ENCODE measurements at regions not wholly inside any gene's neighbourhood (a gene's known extent, or its start where the extent isn't known, plus 50 kb on each side); places are given as distances from the start of the nearest gene placed in this dataset.

DNA sequence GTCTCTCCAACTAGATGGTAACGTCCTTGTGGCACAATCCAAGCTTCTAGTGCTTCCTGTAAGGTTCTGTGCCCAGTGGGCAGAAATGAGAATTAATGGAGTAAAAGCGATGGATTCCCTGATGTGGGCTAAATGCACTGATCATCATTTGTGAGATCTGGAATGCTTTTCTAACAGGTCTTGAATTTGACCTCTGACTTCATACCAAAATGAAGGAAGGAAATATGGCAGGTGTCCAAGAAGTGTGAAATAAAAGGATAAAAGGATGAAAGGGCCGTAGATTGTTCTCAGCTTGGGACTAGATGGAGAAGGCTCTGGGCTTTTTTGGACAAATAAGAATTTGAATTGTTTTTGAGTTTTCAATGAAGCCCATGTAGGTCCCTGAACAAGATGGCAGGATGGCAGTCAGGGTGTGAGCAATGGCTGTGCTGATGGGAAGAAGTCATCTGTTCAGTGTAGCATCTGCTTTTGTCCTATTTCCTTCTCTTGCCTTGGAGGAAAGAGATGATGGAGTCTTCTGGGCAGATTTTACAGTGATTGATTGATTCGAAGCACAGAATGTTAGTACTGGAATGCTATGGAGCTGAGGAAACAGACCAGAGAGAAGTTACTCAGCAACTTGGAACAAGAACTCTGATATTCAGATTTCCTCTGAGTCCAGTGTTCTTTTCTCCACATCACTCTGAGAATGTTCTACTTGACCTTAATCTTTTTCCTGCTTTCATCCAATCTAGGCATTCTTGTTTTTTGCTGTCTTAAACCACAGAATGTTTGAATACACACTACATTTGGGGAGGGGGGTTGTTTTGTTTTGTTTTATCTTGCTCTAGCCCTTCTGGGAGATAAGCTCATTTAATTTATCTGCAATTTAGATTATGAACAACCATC is 286.0 kb downstream of the HLX start:
- DNase-seq: no peak

DNA sequence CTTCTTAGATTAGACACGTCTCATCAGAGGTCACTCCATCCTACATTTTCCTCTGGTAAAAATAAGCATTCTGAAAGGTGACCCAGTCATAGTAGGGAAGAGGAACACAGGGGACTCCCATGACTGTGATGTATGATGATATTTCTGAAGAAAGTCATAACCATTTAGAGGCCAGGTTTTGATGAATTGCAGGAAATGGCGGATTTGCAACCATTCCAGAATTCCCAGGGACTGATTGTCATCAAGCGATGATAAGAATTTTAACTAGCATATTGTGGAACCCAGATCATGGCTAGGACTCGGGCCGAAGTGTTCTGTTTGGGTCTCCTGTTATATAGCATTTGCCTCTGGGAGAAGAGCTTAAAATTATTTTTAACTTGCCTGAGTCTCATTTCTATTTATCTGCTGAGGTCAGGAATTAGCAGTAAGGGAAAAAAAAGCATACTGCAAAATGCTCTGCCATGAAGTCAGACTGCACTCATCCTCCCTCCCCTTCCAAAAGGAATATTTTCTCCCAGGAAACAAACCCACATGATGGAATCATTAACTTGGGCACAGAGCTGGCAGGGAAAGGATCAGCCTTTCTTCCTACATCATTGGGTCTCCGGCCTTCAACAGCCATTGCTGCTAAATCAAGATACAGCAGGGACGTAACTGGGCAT is 286.7 kb downstream of the HLX start:
- DNase-seq: no peak

DNA sequence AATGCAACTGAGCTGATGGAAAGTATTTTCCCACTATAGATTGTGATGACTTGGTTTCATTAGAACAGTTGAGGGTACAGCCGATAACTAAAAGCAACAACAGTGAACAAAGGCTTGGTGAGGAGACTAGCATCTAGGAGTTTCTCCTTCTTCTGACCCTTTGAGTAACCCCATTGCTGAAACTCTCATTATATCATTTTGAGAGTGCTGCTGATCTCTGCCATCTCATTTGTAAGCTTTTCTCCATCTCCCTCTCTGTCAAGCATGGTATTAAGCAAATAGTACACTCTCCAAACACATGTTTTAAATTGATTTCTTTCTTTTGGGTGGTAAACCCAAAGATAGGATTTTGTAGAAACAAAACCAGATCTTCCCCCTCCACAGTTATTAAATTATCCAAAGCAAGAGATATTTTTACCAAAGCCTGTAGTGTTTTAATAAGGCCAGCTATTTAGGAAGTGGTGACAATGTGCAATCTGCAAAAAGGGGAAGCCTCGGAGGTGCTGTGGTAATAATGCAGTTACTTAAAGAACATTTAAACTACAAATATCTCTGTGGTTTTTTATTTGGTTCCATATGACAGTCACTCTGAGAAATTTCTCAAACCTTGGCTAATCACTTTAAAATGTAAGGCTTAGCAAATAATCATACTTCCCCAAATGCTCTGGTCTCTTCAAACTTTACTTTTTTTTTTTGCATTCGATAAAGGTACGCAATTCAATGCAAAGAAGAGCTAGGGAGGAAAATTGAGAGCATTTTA is 287.5 kb downstream of the HLX start:
- no peak for DNase-seq

DNA sequence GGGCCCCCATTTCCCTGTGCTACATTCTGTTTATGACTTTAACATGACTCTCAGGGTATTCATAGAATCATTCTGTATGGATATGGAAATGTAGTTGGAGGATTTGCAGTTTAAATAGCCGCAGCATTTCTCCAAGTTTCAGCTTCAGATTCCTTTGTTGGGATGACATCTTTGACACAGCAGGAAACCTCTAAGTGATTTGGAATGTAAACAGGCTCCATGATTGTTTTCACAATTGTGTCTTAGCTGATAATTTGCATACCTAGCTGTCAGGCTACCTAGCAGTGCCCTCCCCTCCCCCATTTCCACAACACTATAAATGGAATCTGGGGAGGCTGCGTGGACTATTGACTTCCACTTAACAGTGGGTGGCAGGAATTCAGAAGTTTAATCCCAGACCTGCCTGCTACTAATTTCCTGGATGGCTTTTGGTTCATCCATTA is 290.2 kb downstream of the HLX start:
- no peak for DNase-seq

DNA sequence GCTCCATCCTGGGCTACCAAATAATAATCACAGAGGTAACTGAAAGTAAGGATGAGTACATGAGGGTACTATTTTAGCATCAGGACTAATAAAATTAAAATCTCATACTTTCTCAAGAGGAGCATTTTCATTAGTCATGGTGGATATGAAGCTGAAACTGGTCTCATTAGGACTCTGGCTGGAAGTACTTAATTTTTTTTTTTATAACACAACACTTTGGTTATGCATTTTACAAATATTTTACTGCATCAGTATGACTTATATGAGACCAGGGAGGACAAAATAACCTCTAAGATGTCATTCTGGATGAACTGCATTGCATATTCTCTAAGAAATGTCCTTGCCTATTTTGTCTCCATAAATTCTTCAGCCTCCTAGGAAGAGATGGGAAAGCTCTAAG is 290.9 kb downstream of the HLX start:
- DNase-seq: no peak

DNA sequence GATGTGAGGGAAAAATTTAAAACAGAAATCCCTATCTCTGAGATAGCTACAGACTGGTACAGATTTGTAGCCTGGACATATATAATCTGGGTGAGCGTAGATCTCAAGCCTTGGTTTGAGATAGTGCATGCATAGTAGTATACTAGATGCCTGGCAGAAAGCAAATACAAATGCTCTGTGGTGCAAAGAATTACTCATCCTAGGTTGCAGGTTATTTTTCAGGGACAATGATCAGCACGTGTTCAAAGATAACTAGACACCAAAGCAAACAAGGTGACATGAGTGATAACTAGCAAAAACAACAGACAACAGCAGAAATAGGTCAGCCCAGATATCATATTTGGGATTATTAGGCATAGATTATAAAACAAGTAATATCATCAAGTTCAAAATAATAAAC is 292.5 kb downstream of the HLX start:
- no peak for DNase-seq

DNA sequence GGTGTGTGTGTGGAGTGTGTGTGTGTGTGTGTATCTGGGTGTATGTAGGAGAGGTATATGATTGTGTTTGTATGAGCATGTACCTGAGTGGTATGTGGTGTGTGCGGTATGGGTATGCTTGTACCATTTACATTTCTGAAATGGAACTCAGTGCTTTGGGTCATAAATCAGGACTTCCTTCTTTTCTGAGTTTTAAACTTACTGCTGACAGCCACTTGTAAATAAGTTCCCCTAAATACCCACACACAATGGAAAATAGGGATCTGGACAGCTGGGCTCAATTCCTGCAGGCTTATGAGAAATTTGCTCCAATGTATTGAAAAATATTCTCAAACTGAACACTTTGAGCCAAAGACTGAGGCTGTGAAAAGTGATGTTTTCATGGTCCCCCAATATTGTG is 293.6 kb downstream of the HLX start:
- DNase-seq: no peak

DNA sequence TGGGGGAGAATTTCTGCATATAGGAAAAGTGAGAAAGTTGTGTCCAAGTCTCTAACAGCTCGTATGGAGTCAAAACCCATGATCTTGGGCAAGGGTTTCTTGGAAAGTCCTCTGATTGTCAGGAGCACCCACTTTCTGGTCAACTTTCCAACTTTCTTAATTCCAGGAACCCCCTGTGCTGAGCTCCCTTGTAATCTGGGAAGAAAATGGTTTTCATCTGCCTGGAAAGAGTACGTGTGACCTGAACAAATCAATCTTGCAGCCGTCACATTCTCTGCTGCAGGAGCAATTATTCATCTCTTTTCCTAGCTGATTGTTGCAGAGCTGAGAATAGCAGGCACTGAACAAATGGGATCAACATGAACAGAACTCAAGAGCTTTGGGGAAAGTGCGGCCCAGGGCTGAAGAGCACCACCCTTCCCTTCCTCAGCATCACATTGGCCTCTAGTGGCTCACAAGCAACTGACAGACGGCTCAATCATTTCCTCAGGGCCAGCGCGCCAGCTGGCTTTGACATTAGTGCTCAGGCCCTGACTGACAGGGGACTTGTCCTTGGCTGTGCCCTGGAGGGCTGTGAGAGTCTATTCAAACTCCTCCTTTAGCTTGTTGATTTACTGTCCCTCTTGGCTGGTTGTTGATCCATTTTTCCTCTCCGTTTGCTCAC is 295.2 kb downstream of the HLX start:
- no peak for DNase-seq

DNA sequence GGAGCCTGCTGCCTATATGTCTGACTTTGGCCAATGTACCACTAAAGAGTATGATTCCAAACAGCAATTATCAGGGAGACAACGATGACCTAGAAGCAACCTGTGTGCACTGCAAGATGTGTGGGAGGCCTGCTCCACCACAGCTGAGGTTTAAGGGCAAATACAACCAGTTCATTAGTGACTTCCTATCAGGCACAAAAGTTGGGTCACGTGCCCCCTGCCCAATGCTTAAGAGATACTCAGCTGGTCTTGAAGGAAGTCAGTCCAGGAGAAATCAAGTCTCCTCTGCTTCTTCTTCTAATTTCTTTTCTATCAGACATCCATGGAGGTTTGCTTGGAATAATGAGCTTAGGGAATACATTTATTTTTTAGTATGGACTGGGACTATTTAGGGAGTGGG is 296.0 kb downstream of the HLX start:
- no peak for DNase-seq

DNA sequence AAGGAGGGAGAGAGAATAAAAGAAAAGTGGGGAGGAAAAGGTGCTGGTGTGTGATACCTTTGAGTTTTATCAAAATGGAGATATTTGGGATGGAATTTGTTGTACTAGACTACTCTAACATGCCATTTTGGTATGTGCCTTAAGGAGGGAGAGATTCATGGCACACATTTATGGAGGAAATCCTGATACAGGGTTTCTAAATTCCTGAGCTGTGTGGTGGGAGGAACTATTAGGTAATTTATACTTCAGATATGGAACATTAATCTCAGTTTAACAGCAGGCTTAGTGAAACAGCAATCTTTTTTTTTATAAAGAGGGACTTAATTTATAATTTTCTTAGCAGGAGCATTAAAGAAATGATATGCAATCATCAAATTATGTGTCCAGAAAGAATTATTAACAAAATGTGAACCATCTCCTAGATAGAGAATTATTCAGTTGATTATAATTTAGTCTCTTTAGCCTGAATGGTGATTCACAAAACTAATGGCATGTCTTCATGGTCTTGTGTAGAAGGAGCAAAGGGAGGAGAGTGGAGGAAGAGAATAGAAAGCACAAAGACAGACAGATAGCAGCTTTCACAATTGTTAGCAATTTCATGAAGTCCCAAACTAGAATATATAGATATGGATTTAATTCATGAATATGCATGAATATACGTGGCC is 301.6 kb downstream of the HLX start:
- DNase-seq: no peak

DNA sequence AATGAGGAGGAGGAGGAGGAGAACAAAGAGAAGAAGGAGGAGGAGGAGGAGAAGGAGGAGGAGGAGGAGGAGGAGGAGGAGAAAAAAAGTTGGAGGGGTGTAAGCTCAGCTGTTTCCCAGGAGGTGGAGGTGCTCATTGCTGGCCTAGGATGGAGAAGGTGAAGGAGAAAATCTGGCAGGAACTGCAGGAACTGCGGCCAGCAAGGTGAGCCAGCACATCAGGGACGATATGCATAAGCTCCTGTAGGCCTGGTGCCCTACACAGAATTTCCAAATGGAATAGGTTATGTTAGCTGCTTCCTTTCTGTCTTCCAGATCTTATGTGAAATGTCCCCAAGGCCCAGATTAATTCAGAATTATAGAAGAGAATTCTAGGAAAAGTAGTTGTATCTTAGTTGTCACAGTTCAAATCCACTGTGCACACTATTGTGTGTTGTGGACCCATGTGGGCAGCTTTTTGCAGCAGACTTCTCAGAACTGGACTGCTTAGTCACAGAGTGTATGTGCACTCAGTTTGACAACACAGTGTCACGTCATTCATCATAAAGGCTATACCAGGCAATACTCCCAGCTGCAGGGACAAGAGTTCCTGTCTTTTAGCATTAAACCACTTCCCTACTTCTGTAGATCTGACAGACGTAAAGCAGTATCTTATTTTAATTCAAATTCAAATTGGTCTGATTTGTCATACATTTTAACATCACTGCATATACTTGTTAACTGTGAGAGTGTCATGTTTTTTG is 303.7 kb downstream of the HLX start:
- no peak for DNase-seq

DNA sequence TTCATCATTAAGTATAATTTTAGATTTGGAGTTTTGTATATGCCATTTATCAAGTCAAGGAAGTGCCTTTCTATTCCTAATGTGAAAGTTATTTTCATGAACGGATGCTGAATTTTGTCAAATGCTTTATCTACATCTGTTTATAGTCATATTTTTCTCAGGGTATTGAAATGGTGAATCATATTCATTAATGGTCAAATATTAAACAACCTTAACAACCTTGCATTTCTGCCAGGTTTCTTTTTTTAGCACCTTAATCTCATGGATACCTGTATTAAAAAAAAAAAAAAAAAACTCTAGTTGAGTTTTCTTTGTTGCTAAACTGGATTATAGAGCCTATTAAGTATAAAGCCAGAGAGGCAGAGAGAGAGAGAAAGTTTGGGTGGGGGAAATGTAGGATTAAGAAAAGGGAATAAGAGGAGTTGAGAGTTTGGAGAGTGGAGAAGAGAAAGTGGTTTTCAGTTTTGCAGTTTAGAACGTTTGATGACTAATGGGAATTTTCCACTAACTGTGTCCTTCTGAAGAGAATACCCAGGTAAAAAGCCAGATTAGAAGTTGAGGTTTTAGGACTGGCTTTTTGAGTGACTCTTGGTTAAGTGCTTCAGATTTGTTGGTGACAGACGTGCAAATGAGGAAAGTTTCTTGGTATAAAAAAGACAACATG is 305.0 kb downstream of the HLX start:
- no peak for DNase-seq

DNA sequence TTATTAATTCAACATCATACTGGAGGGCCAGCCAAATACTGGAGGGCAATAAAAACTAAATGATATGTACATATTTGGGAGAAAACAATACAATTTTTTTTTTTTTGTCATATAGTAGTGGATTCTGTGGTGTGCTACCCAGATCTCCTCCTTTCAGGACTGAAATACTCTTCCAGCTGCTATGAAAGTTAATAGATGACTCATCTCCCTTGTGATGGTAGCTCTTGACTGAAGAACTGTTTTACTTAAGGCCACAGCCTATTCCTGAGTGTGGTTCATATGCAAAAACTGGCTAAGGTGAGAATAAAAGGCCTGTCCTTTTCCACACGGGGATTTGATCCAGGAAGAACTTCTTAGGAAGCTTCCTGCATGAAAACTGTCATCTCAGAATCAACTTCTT is 307.9 kb downstream of the HLX start:
- no peak for DNase-seq

DNA sequence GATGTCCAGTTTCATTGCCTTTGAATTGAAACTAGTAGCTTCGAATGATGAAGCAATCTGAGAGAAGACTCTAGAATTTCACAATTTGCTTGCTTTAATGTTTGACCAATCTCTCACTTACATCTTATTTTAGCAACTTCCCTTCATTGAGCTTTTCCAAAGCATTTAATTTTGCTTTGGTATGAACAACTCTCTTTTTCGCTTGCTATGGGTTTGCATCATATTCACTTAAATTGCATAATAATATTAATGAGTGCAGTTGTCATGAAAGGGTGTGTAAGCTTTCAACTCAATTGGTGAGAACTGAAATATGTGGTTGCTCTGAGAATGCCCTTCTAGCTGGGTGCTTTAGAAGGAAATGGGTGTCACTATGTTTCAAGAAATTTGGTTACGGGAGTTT is 309.2 kb downstream of the HLX start:
- no peak for DNase-seq

DNA sequence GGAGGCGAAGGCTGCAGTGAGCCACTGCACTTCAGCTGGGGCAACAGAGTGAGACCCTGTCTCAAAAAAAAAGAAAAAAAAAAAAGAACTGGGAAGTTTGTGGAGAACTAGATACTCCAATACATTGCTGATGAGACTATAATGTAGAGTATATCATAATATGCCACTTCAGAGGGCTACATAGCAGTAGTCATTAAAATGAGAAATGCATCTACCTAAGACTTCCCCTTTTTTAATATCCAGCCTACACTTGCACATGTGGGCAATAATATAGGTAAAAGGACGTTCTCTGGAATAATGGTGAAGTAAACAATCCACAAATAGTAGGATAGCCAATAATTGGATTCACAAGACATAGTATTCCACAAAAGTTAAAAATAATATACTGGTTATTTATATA is 311.0 kb downstream of the HLX start:
- no peak for DNase-seq

DNA sequence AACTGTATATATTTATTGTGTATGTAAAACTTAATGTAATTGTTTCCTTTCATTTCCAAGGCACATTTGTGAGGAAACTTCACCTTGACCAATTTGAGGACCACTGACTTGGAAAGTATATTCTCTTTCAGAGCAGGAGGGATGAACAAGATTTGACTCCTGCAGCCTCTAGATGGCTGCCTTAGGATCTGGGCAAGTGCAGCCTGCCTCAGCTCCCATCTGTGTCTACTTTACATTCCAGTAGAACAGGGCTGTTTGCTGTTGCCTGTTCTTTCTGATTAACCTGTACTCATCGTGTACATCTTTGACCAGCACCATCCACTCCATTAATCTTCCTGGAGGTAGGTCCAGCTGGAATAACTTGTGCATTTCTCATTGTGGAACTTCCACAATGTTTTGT is 312.8 kb downstream of the HLX start:
- DNase-seq: no peak

DNA sequence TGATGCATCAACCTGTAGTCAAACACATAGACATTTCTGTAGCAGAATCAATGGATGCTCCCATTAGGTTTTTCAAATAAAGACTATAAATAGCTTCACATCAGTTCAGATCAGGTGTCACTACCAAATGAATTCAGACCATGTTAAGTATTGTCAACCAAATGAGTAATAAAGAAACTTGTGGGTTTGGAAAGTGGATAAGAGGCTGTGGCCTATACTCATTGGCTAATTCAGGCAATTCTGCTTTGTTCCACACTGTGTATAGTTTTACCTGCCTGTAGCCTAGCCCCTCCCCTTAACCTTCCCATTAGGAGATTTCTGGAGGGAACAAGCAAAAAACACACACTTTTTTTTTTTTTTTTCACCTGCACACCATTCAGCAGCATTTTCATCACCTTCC is 321.2 kb downstream of the HLX start:
- no peak for DNase-seq

DNA sequence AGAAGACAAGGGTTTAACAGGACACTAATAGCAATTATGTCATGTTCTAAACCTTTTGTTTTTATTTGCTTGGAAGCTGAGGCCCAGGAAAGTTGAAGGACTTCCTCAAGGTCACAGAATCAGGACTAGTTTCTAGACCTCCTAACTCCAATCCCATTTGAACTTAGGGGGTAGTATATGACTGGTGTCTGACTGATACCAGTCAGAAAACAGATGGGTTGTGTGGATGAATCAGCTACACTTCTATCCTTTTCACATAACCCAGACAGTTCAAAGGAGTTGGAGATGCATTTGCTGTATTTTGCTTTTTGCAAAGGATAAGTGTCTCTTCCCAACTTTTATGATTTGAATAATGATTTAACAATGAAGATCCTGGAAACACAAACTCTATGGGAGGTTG is 322.5 kb downstream of the HLX start:
- DNase-seq: no peak

DNA sequence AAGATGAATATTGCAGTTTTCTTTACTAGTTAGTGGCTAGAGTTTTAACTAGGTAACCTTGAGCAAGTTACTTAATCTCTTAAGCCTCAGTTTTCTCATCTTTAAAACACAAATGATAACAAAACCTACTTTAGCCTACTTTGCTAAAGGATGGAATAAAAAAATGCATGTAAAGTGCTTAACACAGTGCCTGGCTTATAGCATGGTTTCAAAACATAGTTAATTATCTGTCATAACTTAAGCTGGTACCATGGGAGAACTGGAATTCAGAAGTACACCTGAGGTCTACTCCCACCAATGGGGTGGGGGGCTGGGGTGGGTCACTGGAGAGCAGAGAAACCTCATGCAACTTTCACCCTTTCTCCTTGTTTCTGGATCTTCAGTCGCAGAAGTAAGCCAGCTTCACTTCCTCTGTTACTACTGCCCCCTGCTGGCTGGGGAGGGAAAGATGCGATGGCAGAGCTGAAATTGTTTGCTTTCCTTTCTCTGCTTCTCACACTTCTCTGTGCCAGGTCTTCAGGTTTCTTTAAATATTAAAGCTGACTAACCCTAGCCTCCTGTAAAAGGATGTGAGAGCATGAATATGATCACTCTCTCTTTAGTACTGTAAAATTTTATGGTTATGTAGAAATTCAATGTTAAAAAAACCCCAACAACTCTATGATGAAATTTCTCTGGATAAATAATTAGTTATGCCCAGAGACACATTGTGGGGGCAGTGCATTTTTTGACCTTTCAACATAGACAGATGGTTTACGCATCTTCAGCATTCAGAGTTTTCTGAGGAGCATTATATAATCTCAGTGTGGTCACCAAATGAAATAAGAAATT is 324.2 kb downstream of the HLX start:
- peak; percentile 29 for DNase-seq

DNA sequence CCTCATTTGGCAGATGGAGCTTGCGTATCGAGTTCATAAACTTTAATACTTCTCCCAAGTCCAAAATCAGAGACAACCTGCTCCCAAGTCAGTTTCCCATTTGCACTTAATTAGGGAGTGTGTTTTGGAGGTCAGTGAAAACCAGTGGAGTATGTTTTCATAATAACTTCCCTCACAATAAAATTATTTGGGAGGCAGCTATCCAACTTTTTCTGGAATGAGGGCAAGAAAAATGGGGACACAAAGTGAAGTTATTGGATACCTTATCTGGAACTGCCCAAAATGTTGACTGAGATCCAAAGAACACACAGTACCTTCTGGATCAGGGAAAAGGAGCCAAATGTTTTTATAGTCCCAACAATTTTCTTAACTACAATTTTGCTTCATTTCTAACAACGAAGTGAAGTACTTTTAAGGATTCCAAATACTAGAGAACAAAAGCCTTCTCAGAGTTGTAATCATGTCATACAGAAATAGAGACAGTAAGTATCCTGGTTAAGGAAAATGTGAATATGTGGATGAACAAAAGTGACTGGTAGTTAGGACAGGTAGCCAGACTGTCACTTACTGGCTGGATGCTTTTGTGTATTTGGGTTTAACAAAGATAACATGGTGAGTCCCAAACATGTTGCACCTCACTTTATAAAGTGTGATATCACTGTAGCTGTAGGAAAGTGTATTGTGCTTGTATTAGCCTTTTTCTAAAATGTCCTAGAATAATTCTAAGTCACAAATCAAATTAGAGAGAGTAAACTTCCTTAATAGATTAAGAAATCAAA is 325.0 kb downstream of the HLX start:
- no peak for DNase-seq
